ENCODE measurements at regions not wholly inside any gene's neighbourhood (a gene's known extent, or its start where the extent isn't known, plus 50 kb on each side); places are given as distances from the start of the nearest gene placed in this dataset.

- no peak for DNase-seq
These were observed 223.7 kb downstream of the QDPR start for GRCh38 chr4:17288151-17288550.

GRCh38 chr4:17286752-17287460 lies 225.0 kb downstream of the QDPR start:
- DNase-seq, result no peak

GRCh38 chr4:17285747-17286146 lies 226.1 kb downstream of the QDPR start:
- no peak for DNase-seq

- no peak for DNase-seq
These were observed 227.3 kb downstream of the QDPR start for GRCh38 chr4:17284323-17285175.

GRCh38 chr4:17283832-17284231 lies 228.1 kb downstream of the QDPR start:
- no peak for DNase-seq

- no peak for DNase-seq
These were observed 228.6 kb downstream of the QDPR start for GRCh38 chr4:17283251-17283650.

- DNase-seq, result no peak
These were observed 231.4 kb downstream of the QDPR start for GRCh38 chr4:17280261-17281018.

- no peak for DNase-seq
These were observed 235.1 kb downstream of the QDPR start for GRCh38 chr4:17276776-17277175.

- no peak for DNase-seq
These were observed 236.1 kb downstream of the QDPR start for GRCh38 chr4:17275836-17276235.

- DNase-seq, result no peak
These were observed 238.8 kb downstream of the QDPR start for GRCh38 chr4:17273047-17273446.

GRCh38 chr4:17272154-17272553 lies 239.7 kb downstream of the QDPR start:
- DNase-seq, result no peak

GRCh38 chr4:17265653-17266052 lies 246.2 kb downstream of the QDPR start:
- no peak for DNase-seq

GRCh38 chr4:17265139-17265538 lies 246.8 kb downstream of the QDPR start:
- no peak for DNase-seq

- DNase-seq, result no peak
These were observed 251.6 kb downstream of the QDPR start for GRCh38 chr4:17260166-17260907.

GRCh38 chr4:17258106-17258505 lies 253.8 kb downstream of the QDPR start:
- DNase-seq, result no peak

- no peak for DNase-seq
These were observed 259.8 kb downstream of the QDPR start for GRCh38 chr4:17252131-17252530.

GRCh38 chr4:17251101-17251500 lies 260.8 kb downstream of the QDPR start:
- no peak for DNase-seq

GRCh38 chr4:17250591-17250990 lies 261.3 kb downstream of the QDPR start:
- no peak for DNase-seq

- no peak for DNase-seq
These were observed 265.2 kb downstream of the QDPR start for GRCh38 chr4:17246656-17247055.

GRCh38 chr4:17241835-17242234 lies 270.1 kb downstream of the QDPR start:
- no peak for DNase-seq

- no peak for DNase-seq
These were observed 273.3 kb downstream of the QDPR start for GRCh38 chr4:17238633-17239032.

- DNase-seq, result no peak
These were observed 275.2 kb downstream of the QDPR start for GRCh38 chr4:17236686-17237085.

GRCh38 chr4:17234678-17235077 lies 277.2 kb downstream of the QDPR start:
- DNase-seq, result no peak
